ENCODE measurements at regions not wholly inside any gene's neighbourhood (a gene's known extent, or its start where the extent isn't known, plus 50 kb on each side); places are given as distances from the start of the nearest gene placed in this dataset.

GRCh38 chr5:6019612-6020011, 358.7 kb downstream of the MED10 start:
- TF ChIP-seq CTCF (IDR thresholded peaks at IDR 0.05; ENCODE audit: low read length) (no peak), EZH2 (optimal IDR thresholded peaks at IDR 0.05; ENCODE audit: low read depth, low read length) (no peak)

Data from MM.1S (cell line).